Posterior vena cava (tissue), 2 donors: ENCODE measurements at regions not wholly inside any gene's neighbourhood (a gene's known extent, or its start where the extent isn't known, plus 50 kb on each side); places are given as distances from the start of the nearest gene placed in this dataset.

ENCODE experiments used
- DNase-seq: peaks from one replicate; pipeline ENCODE4 v3.0.0-alpha.2; 2020; ENCODE audit warnings: low spot score
- intact Hi-C, 2 donors: fragments of 100-400 bp; cut with DNase I; formaldehyde crosslinking; loops; one replicate each; pipeline versions ENCODE4 v1.14.1 to v1.14.2; 2022 to 2023
- donor health status: DM: yes; HTN: yes; CAD: no.
- donor health status: DM: yes; HTN: yes; CAD: no.

- intact Hi-C loops: no loop called here
- no peak for DNase-seq
Observed at GRCh38 chr6:62362097-62362496, 76.1 kb upstream of the KHDRBS2 start.

GRCh38 chr6:62357835-62358234 is 71.8 kb upstream of the KHDRBS2 start:
- intact Hi-C loops: no loop called here
- DNase-seq: no peak

- intact Hi-C loops: no loop called here
- DNase-seq: no peak
Observed at GRCh38 chr6:62354261-62354660, 68.2 kb upstream of the KHDRBS2 start.

- no peak for DNase-seq
Observed at GRCh38 chr6:62345962-62346689, 60.1 kb upstream of the KHDRBS2 start.

GRCh38 chr6:62345446-62345845 is 59.4 kb upstream of the KHDRBS2 start:
- intact Hi-C loops: no loop called here

More at GRCh38 chr6:62345962-62346689, 60.1 kb upstream of the KHDRBS2 start:
- intact Hi-C loops: no loop called here

GRCh38 chr6:62344850-62345249 is 58.8 kb upstream of the KHDRBS2 start:
- DNase-seq: no peak
- intact Hi-C loops: no loop called here

More at GRCh38 chr6:62345446-62345845, 59.4 kb upstream of the KHDRBS2 start:
- no peak for DNase-seq

GRCh38 chr6:62338477-62338876 is 52.5 kb upstream of the KHDRBS2 start:
- intact Hi-C loops: no loop called here
- peak; percentile 64 for DNase-seq
